H1 (cell line): ENCODE measurements at regions not wholly inside any gene's neighbourhood (a gene's known extent, or its start where the extent isn't known, plus 50 kb on each side); places are given as distances from the start of the nearest gene placed in this dataset.

Experiments used
- CTCF ChIA-PET: fragments of 300-600 bp; sonication (Branson Sonifier 250); formaldehyde crosslinking; loops from one replicate; lab custom pipeline; 2021; ENCODE audit not compliant: partially characterized antibody; lab: Charles Lee
- POLR2A ChIA-PET: fragments of 300-600 bp; sonication (Branson Sonifier 250); formaldehyde crosslinking; loops from one replicate; lab custom pipeline; 2021; ENCODE audit warnings: inconsistent platforms; ENCODE audit not compliant: partially characterized antibody; lab: Charles Lee
- DNase-seq, 2 experiments: peaks; one replicate each; pipeline versions ENCODE4 v3.0.0 to v3.0.0-alpha.2; 2010 to 2022; ENCODE audit warnings: low spot score in 2 of 2, low read depth in 1 of 2, mixed read lengths in 1 of 2
- FAIRE-seq: peaks from 2 replicates; lab custom pipeline; 2011; peaks lifted over from hg19 to GRCh38; lab: Jason Lieb, UNC
- H2AFZ ChIP-seq: 2 replicates; pipeline ENCODE4 v1.8.1; 2012; ENCODE audit warnings: low read length, inconsistent platforms
- H2AK5ac ChIP-seq: 2 replicates; pipeline ENCODE4 v1.6.1; 2013; ENCODE audit warnings: low read depth, low read length
- H2BK120ac ChIP-seq: replicated peaks from 2 replicates; pipeline ENCODE3; 2013; ENCODE audit warnings: low read depth, low read length, inconsistent platforms
- H2BK12ac ChIP-seq: 2 replicates; pipeline ENCODE4 v1.6.1; 2013; ENCODE audit warnings: low read depth, low read length
- H2BK15ac ChIP-seq: 2 replicates; pipeline ENCODE4 v1.6.1; 2013; ENCODE audit warnings: low read length
- H2BK20ac ChIP-seq: 2 replicates; pipeline ENCODE4 v1.6.1; 2013; ENCODE audit warnings: low read length
- H2BK5ac ChIP-seq: 2 replicates; pipeline ENCODE4 v1.6.1; 2013; ENCODE audit warnings: low read depth, low read length
- H3K14ac ChIP-seq: 2 replicates; pipeline ENCODE4 v1.6.1; 2013; ENCODE audit warnings: inconsistent platforms; ENCODE audit not compliant: insufficient read length
- H3K18ac ChIP-seq: 2 replicates; pipeline ENCODE4 v1.6.1; 2013; ENCODE audit warnings: low read length; ENCODE audit errors: extremely low read depth
- H3K23ac ChIP-seq: 2 replicates; pipeline ENCODE4 v1.6.1; 2013; ENCODE audit warnings: inconsistent platforms; ENCODE audit not compliant: insufficient read length
- H3K23me2 ChIP-seq: 2 replicates; pipeline ENCODE4 v1.6.1; 2013; ENCODE audit warnings: low read depth, low read length
- H3K27ac ChIP-seq: 2 replicates; pipeline ENCODE4 v1.6.1; 2011; ENCODE audit warnings: low read depth, low read length, inconsistent platforms
- H3K27me3 ChIP-seq, 4 experiments: replicated peaks in 1 of 4; 1 replicate in 1 of 4; 2 replicates in 3 of 4; pipeline versions ENCODE4 v1.6.1 to v1.8.1; 2011 to 2013; ENCODE audit warnings: low read length in 3 of 4, mild to moderate bottlenecking in 3 of 4, inconsistent platforms in 2 of 4, mixed read lengths in 2 of 4, moderate library complexity in 1 of 4; ENCODE audit not compliant: control insufficient read depth in 3 of 4, insufficient read depth in 3 of 4; ENCODE audit errors: extremely low read depth in 1 of 4
- H3K36me3 ChIP-seq, 4 experiments: 2 replicates each; pipeline versions ENCODE4 v1.6.1 to v1.8.1; 2011 to 2013; ENCODE audit warnings: mild to moderate bottlenecking in 4 of 4, low read length in 3 of 4, moderate library complexity in 2 of 4, control low read depth in 1 of 4, inconsistent platforms in 1 of 4; ENCODE audit not compliant: insufficient read depth in 4 of 4, control insufficient read depth in 2 of 4
- H3K4ac ChIP-seq: replicated peaks from 2 replicates; pipeline ENCODE3; 2013; ENCODE audit warnings: low read length, low read depth, mixed read lengths, inconsistent platforms; ENCODE audit not compliant: insufficient read length
- H3K4me1 ChIP-seq, 4 experiments: replicated peaks in 1 of 4; 1 replicate in 1 of 4; 2 replicates in 3 of 4; pipeline versions ENCODE4 v1.6.1 to v1.8.1; 2011 to 2013; ENCODE audit warnings: low read length in 3 of 4, inconsistent platforms in 2 of 4, mixed read lengths in 1 of 4; ENCODE audit not compliant: insufficient read depth in 4 of 4, control insufficient read depth in 3 of 4
- H3K4me2 ChIP-seq, 2 experiments: 2 replicates each; pipeline versions ENCODE4 v1.6.1 to v1.8.1; 2011 to 2013; ENCODE audit warnings: low read depth in 2 of 2, low read length in 2 of 2, control low read depth in 1 of 2, inconsistent platforms in 1 of 2, mild to moderate bottlenecking in 1 of 2; ENCODE audit not compliant: insufficient read depth in 1 of 2
- H3K4me3 ChIP-seq, 4 experiments: fragments of 200-600, 300-600 bp in 1 of 4; sonication (generic), shearing (Covaris generic), sonication (Bioruptor Twin) in 1 of 4; 2 replicates each; pipeline versions ENCODE4 v1.5.1 to v1.8.1; 2011 to 2016; ENCODE audit warnings: low read length in 4 of 4, low read depth in 3 of 4, control low read depth in 2 of 4, inconsistent platforms in 2 of 4, mild to moderate bottlenecking in 2 of 4, mixed read lengths in 1 of 4, moderate library complexity in 1 of 4; ENCODE audit not compliant: insufficient read depth in 2 of 4; ENCODE audit errors: extremely low read depth in 1 of 4
- H3K56ac ChIP-seq: replicated peaks from 2 replicates; pipeline ENCODE3; 2013; ENCODE audit warnings: low read depth, mild to moderate bottlenecking, mixed read lengths, low read length, inconsistent platforms; ENCODE audit not compliant: insufficient read length
- H3K79me1 ChIP-seq: 2 replicates; pipeline ENCODE4 v1.6.1; 2013; ENCODE audit warnings: low read depth, low read length, control low read depth
- H3K79me2 ChIP-seq, 2 experiments: 2 replicates each; pipeline versions ENCODE4 v1.6.1 to v1.8.1; 2012 to 2013; ENCODE audit warnings: low read length in 2 of 2, mild to moderate bottlenecking in 2 of 2, inconsistent platforms in 1 of 2; ENCODE audit not compliant: insufficient read depth in 2 of 2, control insufficient read depth in 1 of 2
- H3K9ac ChIP-seq, 4 experiments: replicated peaks in 1 of 4; 1 replicate in 1 of 4; 2 replicates in 3 of 4; pipeline versions ENCODE4 v1.6.1 to v1.8.1; 2011 to 2013; ENCODE audit warnings: low read depth in 3 of 4, low read length in 3 of 4, control low read depth in 2 of 4, mild to moderate bottlenecking in 2 of 4, moderate library complexity in 2 of 4, inconsistent platforms in 1 of 4; ENCODE audit errors: extremely low read depth in 1 of 4
- H3K9me3 ChIP-seq, 2 experiments: 2 replicates each; pipeline versions ENCODE4 v1.6.1 to v1.8.1; 2012 to 2013; ENCODE audit warnings: mild to moderate bottlenecking in 2 of 2, moderate library complexity in 2 of 2, control low read depth in 1 of 2, inconsistent platforms in 1 of 2, low read depth in 1 of 2, low read length in 1 of 2, mixed read lengths in 1 of 2; ENCODE audit not compliant: insufficient read depth in 2 of 2
- H4K20me1 ChIP-seq, 2 experiments: replicated peaks in 1 of 2; 2 replicates each; pipeline versions ENCODE3 to v1.8.1; 2011 to 2013; ENCODE audit warnings: inconsistent platforms in 2 of 2, low read length in 2 of 2, mild to moderate bottlenecking in 1 of 2; ENCODE audit not compliant: insufficient read depth in 2 of 2, control insufficient read depth in 1 of 2
- H4K5ac ChIP-seq: 2 replicates; pipeline ENCODE4 v1.6.1; 2013; ENCODE audit warnings: low read length, low read depth, mixed read lengths, inconsistent platforms; ENCODE audit not compliant: insufficient read length
- H4K8ac ChIP-seq: 2 replicates; pipeline ENCODE4 v1.8.0; 2013; ENCODE audit warnings: mild to moderate bottlenecking, moderate library complexity, low read length, inconsistent platforms; ENCODE audit not compliant: insufficient read depth; ENCODE audit errors: extremely low read depth
- H4K91ac ChIP-seq: replicated peaks from 2 replicates; pipeline ENCODE3; 2013; ENCODE audit warnings: low read length, mixed read lengths, inconsistent platforms; ENCODE audit not compliant: insufficient read length
- TAF1 ChIP-seq: IDR thresholded peaks from 2 replicates; pipeline ENCODE4 v1.6.1; 2011; ENCODE audit warnings: mild to moderate bottlenecking, low read depth, low read length
- WGBS, 2 experiments: shearing (Covaris generic) in 1 of 2; methylation state at CpG; one replicate each; pipeline versions ENCODE4 v1.1.6 to v1.1.7; 2013 to 2015; ENCODE audit warnings: low lambda C conversion rate in 2 of 2, mixed read lengths in 2 of 2, inconsistent platforms in 1 of 2, low coverage in 1 of 2, missing lambda C conversion rate in 1 of 2; ENCODE audit not compliant: insufficient replicate concordance in 2 of 2, insufficient coverage in 1 of 2, insufficient read length in 1 of 2; ENCODE audit errors: extremely low coverage in 1 of 2, missing lambda C conversion rate in 1 of 2; 5-methylcytosine and 5-hydroxymethylcytosine counted together
- TF ChIP-seq, protein P1 (sequence below), 3 experiments: IDR thresholded peaks; 1 replicate in 2 of 3; 2 replicates in 1 of 3; pipeline versions ENCODE4 v1.5.1 to v1.6.1; 2011; ENCODE audit warnings: low read length in 3 of 3, mild to moderate bottlenecking in 3 of 3, inconsistent platforms in 2 of 3, low read depth in 1 of 3, moderate library complexity in 1 of 3; ENCODE audit not compliant: insufficient read depth in 1 of 3; ENCODE audit errors: control extremely low read depth in 1 of 3

DNA sequence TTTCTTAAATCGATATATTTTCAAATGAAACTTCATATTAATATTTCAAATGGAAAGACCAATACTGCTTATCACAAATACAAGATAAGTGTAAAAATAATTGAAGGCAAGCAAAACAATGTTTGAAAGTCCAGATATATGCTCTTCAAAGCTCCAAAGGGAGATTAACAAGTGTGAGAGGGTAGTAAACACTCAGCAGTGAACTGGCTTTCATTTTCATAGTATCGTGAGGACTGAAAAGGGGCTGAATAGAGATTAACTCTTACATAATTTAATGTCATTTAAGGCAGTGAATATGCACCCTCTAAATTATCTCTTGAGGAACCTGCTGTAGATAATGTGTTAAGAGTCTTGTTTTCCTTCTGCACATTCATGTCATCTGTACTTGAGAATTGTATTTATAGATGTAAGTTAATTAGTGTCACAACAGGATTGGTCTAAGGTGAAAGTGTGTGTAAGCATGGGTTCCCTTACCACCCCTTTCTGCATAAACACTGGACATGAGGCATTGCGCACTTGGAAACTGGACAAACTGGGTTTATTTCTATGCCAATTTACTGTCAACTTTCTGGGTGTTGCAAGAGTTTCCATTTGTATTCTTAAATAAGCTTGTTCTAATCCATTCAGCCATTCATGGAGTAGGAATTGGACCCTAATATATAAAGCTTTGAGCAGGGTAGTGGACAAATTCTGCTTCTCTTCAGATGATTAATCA is 76.7 kb upstream of the SESTD1 start:
- Histone ChIP-seq H3K4me3 (no peak overlapping the region), H3K9me3 (no peaks in the 10 kb centered on the region), H4K5ac (no peak overlapping the region), H3K23me2 (no peaks in the 10 kb centered on the region), H4K8ac (no peak overlapping the region), H3K4me1 (peaks cover 0 to 11% (median 2%) of the 10 kb centered on the region in 4 experiments; a peak in 4 of 7 replicates), H3K79me1 (no peaks in the 10 kb centered on the region), H3K27ac (no peak overlapping the region), H2BK12ac (no peak overlapping the region), H3K9ac (no peak overlapping the region), H3K4me2 (no peak overlapping the region), H2BK120ac (no peak overlapping the region), H3K27me3 (no peaks in the 10 kb centered on the region), H3K56ac (no peak overlapping the region), H4K20me1 (no peaks in the 10 kb centered on the region), H4K91ac (no peak overlapping the region), H2BK15ac (no peak overlapping the region), H3K18ac (no peak overlapping the region), H3K36me3 (no peaks in the 10 kb centered on the region), H3K23ac (no peak overlapping the region), H3K14ac (no peak overlapping the region), H2BK5ac (no peak overlapping the region), H2AK5ac (no peak overlapping the region), H2AFZ (no peak overlapping the region), H3K4ac (no peak overlapping the region), H2BK20ac (no peak overlapping the region), H3K79me2 (no peaks in the 10 kb centered on the region)
- no peak for TF ChIP-seq TAF1
- TF ChIP-seq, protein P1, sequence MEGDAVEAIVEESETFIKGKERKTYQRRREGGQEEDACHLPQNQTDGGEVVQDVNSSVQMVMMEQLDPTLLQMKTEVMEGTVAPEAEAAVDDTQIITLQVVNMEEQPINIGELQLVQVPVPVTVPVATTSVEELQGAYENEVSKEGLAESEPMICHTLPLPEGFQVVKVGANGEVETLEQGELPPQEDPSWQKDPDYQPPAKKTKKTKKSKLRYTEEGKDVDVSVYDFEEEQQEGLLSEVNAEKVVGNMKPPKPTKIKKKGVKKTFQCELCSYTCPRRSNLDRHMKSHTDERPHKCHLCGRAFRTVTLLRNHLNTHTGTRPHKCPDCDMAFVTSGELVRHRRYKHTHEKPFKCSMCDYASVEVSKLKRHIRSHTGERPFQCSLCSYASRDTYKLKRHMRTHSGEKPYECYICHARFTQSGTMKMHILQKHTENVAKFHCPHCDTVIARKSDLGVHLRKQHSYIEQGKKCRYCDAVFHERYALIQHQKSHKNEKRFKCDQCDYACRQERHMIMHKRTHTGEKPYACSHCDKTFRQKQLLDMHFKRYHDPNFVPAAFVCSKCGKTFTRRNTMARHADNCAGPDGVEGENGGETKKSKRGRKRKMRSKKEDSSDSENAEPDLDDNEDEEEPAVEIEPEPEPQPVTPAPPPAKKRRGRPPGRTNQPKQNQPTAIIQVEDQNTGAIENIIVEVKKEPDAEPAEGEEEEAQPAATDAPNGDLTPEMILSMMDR (IDR thresholded peaks at IDR 0.05; ENCODE audit: control extremely low read depth in 1 of 3, insufficient read depth in 1 of 3, low read depth in 1 of 3, low read length in 3 of 3) = no peak
- FAIRE-seq (no peak), DNase-seq (no peak)
- CTCF ChIA-PET = interaction anchor here (0.7 to 2.9 kb wide), 11 partner anchors 11 to 641 kb away, joined by 3 to 12 read pairs (median 4); no protein-coding TSS in a partner anchor
- 78% methylated on average over 3 of the region's 3 CpGs; no CpG with 5 or more reads in 1 of the 2 experiments for WGBS, 2 experiments
- POLR2A ChIA-PET = no interaction called here
